H9 (cell line): ENCODE measurements at regions not wholly inside any gene's neighbourhood (a gene's known extent, or its start where the extent isn't known, plus 50 kb on each side); places are given as distances from the start of the nearest gene placed in this dataset.

ENCODE experiments used
- DNase-seq: peaks from one replicate; pipeline ENCODE4 v3.0.0-alpha.2; 2017
- H2AFZ ChIP-seq: one replicate; pipeline ENCODE4 v1.6.1; 2013; ENCODE audit warnings: mild to moderate bottlenecking, low read length, control low read depth, moderate library complexity
- H2AK5ac ChIP-seq: 2 replicates; pipeline ENCODE4 v1.6.1; 2013; ENCODE audit warnings: low read length, control low read depth, mixed read lengths; ENCODE audit not compliant: insufficient read length
- H2BK120ac ChIP-seq: one replicate; pipeline ENCODE4 v1.6.1; 2013; ENCODE audit warnings: low read depth, mild to moderate bottlenecking, low read length, control low read depth, inconsistent platforms; ENCODE audit not compliant: poor library complexity, severe bottlenecking
- H2BK12ac ChIP-seq: 2 replicates; pipeline ENCODE4 v1.6.1; 2013; ENCODE audit warnings: low read length, control low read depth, mixed read lengths, low read depth; ENCODE audit not compliant: insufficient read length
- H2BK15ac ChIP-seq: 2 replicates; pipeline ENCODE4 v1.6.1; 2013; ENCODE audit warnings: low read depth, low read length, control low read depth
- H2BK20ac ChIP-seq: one replicate; pipeline ENCODE4 v1.6.1; 2013; ENCODE audit warnings: low read depth, mild to moderate bottlenecking, low read length, control low read depth, inconsistent platforms; ENCODE audit not compliant: poor library complexity, severe bottlenecking
- H2BK5ac ChIP-seq: 2 replicates; pipeline ENCODE4 v1.6.1; 2013; ENCODE audit warnings: low read length, control low read depth, mixed read lengths; ENCODE audit not compliant: insufficient read length
- H3K14ac ChIP-seq: 2 replicates; pipeline ENCODE4 v1.6.1; 2013; ENCODE audit warnings: low read length, control low read depth; ENCODE audit not compliant: insufficient read depth
- H3K18ac ChIP-seq: 2 replicates; pipeline ENCODE4 v1.6.1; 2013; ENCODE audit warnings: low read depth, mild to moderate bottlenecking, mixed read lengths, low read length, control low read depth; ENCODE audit not compliant: insufficient read length
- H3K23ac ChIP-seq: 2 replicates; pipeline ENCODE4 v1.6.1; 2013; ENCODE audit warnings: low read length, control low read depth, mixed read lengths, low read depth; ENCODE audit not compliant: insufficient read length
- H3K23me2 ChIP-seq: 2 replicates; pipeline ENCODE4 v1.6.1; 2013; ENCODE audit warnings: low read depth, mild to moderate bottlenecking, mixed read lengths, low read length, control low read depth; ENCODE audit not compliant: insufficient read length, poor library complexity, severe bottlenecking
- H3K27ac ChIP-seq: 2 replicates; pipeline ENCODE4 v1.5.1; 2013; ENCODE audit warnings: low read length, control low read depth, mixed read lengths, low read depth; ENCODE audit not compliant: insufficient read length
- H3K27me3 ChIP-seq: 2 replicates; pipeline ENCODE4 v1.6.1; 2013; ENCODE audit warnings: low read length, control low read depth, inconsistent platforms; ENCODE audit not compliant: insufficient read depth
- H3K4ac ChIP-seq: 2 replicates; pipeline ENCODE4 v1.6.1; 2013; ENCODE audit warnings: low read depth, mild to moderate bottlenecking, control low read depth, inconsistent platforms, low read length, moderate library complexity
- H3K4me1 ChIP-seq: 2 replicates; pipeline ENCODE4 v1.6.1; 2013; ENCODE audit warnings: low read length, control low read depth, inconsistent platforms; ENCODE audit not compliant: insufficient read depth
- H3K4me2 ChIP-seq: 2 replicates; pipeline ENCODE4 v1.6.1; 2013; ENCODE audit warnings: low read length, control low read depth, mixed read lengths; ENCODE audit not compliant: insufficient read length, insufficient read depth
- H3K56ac ChIP-seq: 2 replicates; pipeline ENCODE4 v1.6.1; 2013; ENCODE audit warnings: low read depth, mild to moderate bottlenecking, mixed read lengths, low read length, control low read depth; ENCODE audit not compliant: insufficient read length
- H3K79me1 ChIP-seq: 2 replicates; pipeline ENCODE4 v1.6.1; 2013; ENCODE audit warnings: low read depth, mild to moderate bottlenecking, moderate library complexity, low read length, control low read depth, inconsistent platforms; ENCODE audit not compliant: insufficient read depth, poor library complexity, severe bottlenecking
- H3K79me2 ChIP-seq: 2 replicates; pipeline ENCODE4 v1.6.1; 2013; ENCODE audit warnings: low read length, control low read depth, inconsistent platforms; ENCODE audit not compliant: insufficient read depth
- H3K9ac ChIP-seq: 2 replicates; pipeline ENCODE4 v1.6.1; 2013; ENCODE audit warnings: low read length, control low read depth, mixed read lengths; ENCODE audit not compliant: insufficient read length; ENCODE audit errors: extremely low read depth
- H3K9me3 ChIP-seq: one replicate; pipeline ENCODE4 v1.6.1; 2013; ENCODE audit warnings: low read depth, low read length, inconsistent platforms; ENCODE audit not compliant: control insufficient read depth
- H3T11ph ChIP-seq: one replicate; pipeline ENCODE4 v1.6.1; 2013; ENCODE audit warnings: mild to moderate bottlenecking, low read length, control low read depth, inconsistent platforms
- H4K20me1 ChIP-seq: one replicate; pipeline ENCODE4 v1.6.1; 2013; ENCODE audit not compliant: control insufficient read depth, insufficient read length, insufficient read depth
- H4K5ac ChIP-seq: 2 replicates; pipeline ENCODE4 v1.6.1; 2013; ENCODE audit warnings: low read depth, mild to moderate bottlenecking, mixed read lengths, low read length, control low read depth; ENCODE audit not compliant: insufficient read length
- H4K8ac ChIP-seq: replicated peaks from 2 replicates; pipeline ENCODE4 v1.6.1; 2013; ENCODE audit warnings: low read length, control low read depth, mixed read lengths, low read depth; ENCODE audit not compliant: insufficient read length
- H4K91ac ChIP-seq: 2 replicates; pipeline ENCODE4 v1.6.1; 2013; ENCODE audit warnings: low read depth, mild to moderate bottlenecking, moderate library complexity, mixed read lengths, low read length, control low read depth; ENCODE audit not compliant: insufficient read length
- H3K27ac Mint-ChIP-seq, 3 experiments: 2 replicates in 2 of 3; 3 replicates in 1 of 3; pipeline ENCODE4 v1.8.0; 2020 to 2021; ENCODE audit warnings: mixed read lengths in 3 of 3, mild to moderate bottlenecking in 1 of 3, moderate library complexity in 1 of 3
- H3K27me3 Mint-ChIP-seq: 2 replicates; pipeline ENCODE4 v1.8.0; 2021; ENCODE audit warnings: low read depth, mild to moderate bottlenecking, moderate library complexity, mixed read lengths
- H3K36me3 Mint-ChIP-seq, 3 experiments: 2 replicates in 2 of 3; 3 replicates in 1 of 3; pipeline ENCODE4 v1.8.0; 2020 to 2021; ENCODE audit warnings: low read depth in 3 of 3, mixed read lengths in 3 of 3; ENCODE audit not compliant: insufficient read depth in 1 of 3
- H3K4me1 Mint-ChIP-seq, 2 experiments: 2 replicates each; pipeline ENCODE4 v1.8.0; 2020; ENCODE audit warnings: mixed read lengths in 2 of 2
- H3K4me3 Mint-ChIP-seq, 2 experiments: 2 replicates in 1 of 2; 3 replicates in 1 of 2; pipeline ENCODE4 v1.8.0; 2020 to 2021; ENCODE audit warnings: mild to moderate bottlenecking in 2 of 2, mixed read lengths in 2 of 2, moderate library complexity in 1 of 2
- H3K9me3 Mint-ChIP-seq, 2 experiments: 2 replicates in 1 of 2; 3 replicates in 1 of 2; pipeline ENCODE4 v1.8.0; 2020; ENCODE audit warnings: mild to moderate bottlenecking in 2 of 2, mixed read lengths in 2 of 2, moderate library complexity in 1 of 2
- CTCF ChIP-seq: fragments of 200-600 bp; sonication (generic); conservative IDR thresholded peaks from 3 replicates; pipeline ENCODE4 v1.8.0; 2021; ENCODE audit warnings: antibody characterized with exemption, mild to moderate bottlenecking
- WGBS: extraction: QIAGEN DNeasy Blood & Tissue Kit; methylation state at CpG from one replicate; pipeline ENCODE4 v1.1.7; 2013; ENCODE audit warnings: missing lambda C conversion rate, low lambda C conversion rate, mixed read lengths; ENCODE audit not compliant: insufficient read length; ENCODE audit errors: extremely low coverage; 5-methylcytosine and 5-hydroxymethylcytosine counted together

DNA sequence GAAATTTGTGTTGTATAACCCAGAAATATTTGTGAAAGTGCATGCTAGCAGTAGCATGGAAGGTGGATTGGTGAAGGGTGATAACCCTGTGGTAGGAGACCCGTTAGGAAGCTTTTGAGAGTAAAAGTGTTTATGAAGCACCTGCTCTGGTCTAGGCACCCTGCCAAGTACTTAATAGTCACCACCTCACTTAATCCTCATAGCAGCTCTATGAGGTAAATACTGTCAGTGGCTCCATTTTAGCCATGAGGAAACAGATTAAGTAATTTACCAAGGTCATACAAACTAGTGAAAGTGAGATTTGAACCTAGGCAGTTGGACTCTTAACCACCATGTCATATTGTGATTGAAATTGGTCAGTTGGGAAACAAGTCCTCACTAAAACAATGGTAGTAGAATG lies 66.8 kb downstream of the TET3 start:
- Histone ChIP-seq H3K23ac (no peak overlapping the region), H2AFZ (no peak overlapping the region), H3K4me1 (peaks cover 6% of the 10 kb centered on the region; the same call in 1 of the 2 replicates), H2BK12ac (no peak overlapping the region), H3K14ac (no peak overlapping the region), H3K79me1 (no peaks in the 10 kb centered on the region), H3K4ac (no peak overlapping the region), H2AK5ac (no peak overlapping the region), H4K91ac (no peak overlapping the region), H3K27me3 (no peaks in the 10 kb centered on the region), H3T11ph (no peak overlapping the region), H2BK5ac (no peak overlapping the region), H3K79me2 (0 out of 2 replicates have a peak, but pooled peaks cover 3% of the 10 kb centered on the region), H3K23me2 (no peaks in the 10 kb centered on the region), H3K27ac (no peak overlapping the region), H4K20me1 (no peaks in the 10 kb centered on the region), H3K9ac (no peak overlapping the region), H3K56ac (no peak overlapping the region), H4K5ac (no peak overlapping the region), H2BK120ac (no peak overlapping the region), H4K8ac (no peak overlapping the region), H3K9me3 (no peaks in the 10 kb centered on the region), H2BK15ac (no peak overlapping the region), H3K18ac (no peak overlapping the region), H3K4me2 (no peak overlapping the region), H2BK20ac (no peak overlapping the region)
- no peaks in the 10 kb centered on the region for H3K9me3 Mint-ChIP-seq
- H3K4me3 Mint-ChIP-seq, result no peak overlapping the region
- H3K4me1 Mint-ChIP-seq, result peaks cover 27 to 30% of the 10 kb centered on the region in 2 experiments
- no CpG with 5 or more reads among the region's 1 CpG for WGBS
- no peak overlapping the region for H3K27ac Mint-ChIP-seq
- no peak for DNase-seq
- peaks cover 19 to 25% (median 23%) of the 10 kb centered on the region in 3 experiments; a peak in 6 of 7 replicates for H3K36me3 Mint-ChIP-seq
- no peak for TF ChIP-seq CTCF
- H3K27me3 Mint-ChIP-seq, result no peaks in the 10 kb centered on the region
